IPS-NIHi11 (cell line): ENCODE measurements at regions not wholly inside any gene's neighbourhood (a gene's known extent, or its start where the extent isn't known, plus 50 kb on each side); places are given as distances from the start of the nearest gene placed in this dataset.

ENCODE experiments used
- DNase-seq: peaks from one replicate; pipeline ENCODE4 v3.0.0; 2012; ENCODE audit warnings: mixed read lengths, low spot score

DNA sequence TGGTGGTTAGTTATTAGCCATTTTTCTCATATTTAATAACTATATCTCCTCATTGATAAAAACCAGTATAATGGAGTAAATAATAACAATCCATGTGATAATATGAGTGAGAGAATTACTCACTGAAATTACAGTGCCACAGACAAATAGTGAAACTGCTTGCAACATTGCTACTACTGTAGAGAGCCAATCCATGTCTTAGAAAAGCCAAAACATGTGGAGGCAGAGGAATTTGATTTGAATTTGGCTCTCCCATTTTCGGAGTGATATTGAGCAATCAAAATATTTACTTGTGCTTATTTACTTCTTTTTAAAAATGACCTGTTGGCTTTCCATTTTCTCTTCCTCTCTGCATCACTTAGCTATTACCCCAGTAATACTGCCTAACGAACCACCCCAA lies 288.3 kb upstream of the TCF4 start:
- no peak for DNase-seq

DNA sequence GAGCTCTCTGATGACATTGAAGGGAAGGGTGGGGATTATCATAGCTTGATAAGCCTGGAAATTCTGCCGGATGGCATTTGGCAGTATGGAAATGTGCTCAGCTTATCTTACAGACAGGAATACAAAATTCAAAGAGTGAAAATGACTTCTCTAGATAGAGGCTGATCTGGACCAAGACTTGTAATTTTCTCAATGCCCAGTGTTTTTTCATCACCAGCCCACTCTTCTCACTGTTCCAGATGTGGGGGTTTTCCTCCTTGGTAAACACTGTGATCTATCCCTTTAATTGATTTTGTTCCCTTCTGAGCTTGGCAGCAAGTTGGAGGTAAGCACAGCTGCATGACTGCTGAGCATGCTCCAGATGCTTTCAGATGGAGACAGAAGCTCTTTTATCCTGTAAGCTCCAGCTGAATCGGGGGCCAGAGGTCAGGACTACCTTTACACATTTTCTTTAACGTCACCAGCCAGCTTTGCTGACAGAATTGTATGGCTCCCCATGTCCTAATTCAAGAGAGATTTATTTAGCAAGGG lies 287.4 kb upstream of the TCF4 start:
- DNase-seq, result peak; percentile 23

DNA sequence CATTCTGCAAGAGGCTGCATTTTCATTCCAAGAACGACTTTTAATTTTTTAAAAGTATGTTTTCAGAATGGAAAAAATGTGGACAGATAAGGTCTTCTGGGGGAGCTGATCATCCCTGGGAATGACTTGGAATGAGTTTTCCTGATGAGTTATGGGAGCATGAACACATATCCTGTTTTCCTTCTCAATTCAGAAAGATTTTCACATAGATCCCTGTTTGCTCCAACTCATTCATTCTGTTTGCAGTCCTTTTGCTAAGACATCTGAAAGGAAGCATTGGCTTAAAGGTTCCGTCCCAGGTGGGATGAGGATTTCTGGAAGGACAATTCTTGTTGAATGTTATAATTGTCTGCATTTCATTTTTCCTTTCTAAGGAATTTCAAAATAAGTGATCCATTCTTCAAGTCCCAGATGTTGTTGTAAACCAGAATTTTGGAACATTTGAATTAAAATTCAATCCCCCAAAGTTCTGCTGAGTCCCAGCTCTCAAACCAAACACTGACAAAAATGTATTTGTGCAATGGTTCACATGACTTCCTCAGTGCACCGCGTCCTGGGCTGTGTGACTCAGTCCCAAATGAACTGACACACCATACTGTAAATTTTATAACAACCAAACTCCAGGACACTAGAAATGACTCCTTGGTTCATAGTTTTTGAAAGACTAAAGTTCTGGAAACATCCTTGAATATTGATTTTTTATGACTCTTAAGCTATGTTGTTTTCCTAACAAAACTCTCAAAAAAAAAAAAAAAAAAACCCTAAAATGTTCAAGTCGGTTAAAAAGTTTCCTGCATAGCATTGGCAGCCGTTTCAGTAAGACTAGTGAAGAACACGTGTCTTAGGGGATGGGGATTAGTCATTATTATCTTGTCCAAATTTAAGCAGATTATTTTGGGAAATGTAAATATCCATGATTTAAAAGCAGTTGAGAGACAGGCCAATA lies 281.8 kb upstream of the TCF4 start:
- no peak for DNase-seq

DNA sequence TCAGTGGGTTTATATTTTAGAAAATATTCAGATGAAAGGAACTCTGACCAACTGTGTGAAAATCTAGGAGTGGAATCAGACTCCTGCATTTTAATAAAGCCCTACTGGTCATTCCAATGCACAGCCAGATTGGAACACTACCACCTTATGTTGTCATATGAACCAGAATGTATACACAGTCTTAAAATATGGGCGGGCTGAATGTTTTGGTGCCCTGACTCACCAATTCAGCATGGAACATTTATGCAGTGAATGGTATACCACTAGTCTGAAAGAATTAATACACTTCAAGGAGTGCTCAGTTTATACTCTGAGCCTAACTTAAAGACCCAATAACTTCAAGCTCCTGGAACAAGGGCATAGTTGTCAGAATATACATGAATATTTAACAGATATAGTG lies 280.9 kb upstream of the TCF4 start:
- DNase-seq, result no peak

DNA sequence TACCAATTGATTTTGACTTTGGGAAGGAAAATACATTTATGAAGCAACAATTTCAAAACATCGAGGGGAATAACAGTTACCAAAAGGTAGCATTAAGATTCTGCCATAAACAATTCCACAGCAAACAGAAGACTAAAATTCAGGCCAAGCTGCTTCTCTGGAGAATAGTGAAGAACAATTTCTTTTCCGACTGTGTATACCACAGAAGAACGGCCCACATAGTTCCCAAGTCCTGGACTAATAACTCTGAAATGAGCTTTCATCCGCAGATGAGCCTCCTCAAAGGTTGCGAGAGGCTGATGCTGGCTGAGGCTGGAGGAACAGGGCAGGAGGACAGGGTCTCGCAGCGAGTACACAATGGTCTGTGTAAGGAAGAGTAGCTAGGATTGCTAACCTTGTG lies 278.9 kb upstream of the TCF4 start:
- DNase-seq, result no peak

DNA sequence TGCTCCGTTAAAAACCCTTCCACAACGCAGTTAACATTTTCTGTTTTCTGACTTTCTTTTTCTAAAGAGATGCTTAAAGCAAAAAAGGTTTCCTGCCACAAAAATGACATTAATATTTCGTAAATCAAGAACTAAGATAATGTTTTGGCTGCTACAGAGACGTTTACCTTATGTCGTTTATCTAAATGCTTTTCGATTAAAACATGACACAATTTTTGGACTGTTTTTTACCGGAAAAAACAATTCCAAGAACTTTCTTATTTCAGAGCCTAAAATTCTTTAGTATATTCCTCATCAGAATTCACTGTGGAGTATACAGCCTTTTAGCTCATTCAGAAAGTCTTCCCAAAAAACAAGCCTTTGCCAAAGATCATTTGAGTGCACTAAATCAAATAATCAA lies 278.0 kb upstream of the TCF4 start:
- DNase-seq, result no peak

DNA sequence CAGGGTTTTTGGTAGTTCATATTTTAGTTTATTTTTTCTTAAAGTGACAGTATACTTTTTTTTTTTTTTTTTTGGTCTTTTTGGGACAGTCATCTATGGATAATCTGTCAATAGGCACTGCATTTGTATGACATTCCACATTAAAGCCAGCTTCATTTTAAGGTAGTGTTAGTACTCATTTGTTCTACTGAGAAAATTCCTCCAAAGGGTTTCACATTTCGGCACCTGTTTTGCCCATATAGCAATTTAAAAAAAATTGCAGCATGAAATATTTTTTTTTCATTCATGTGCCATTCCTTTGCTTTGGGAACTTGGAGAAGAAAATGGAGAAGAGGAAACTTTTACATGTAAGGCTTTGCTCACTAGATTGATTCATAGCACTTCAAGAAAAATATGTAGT lies 276.3 kb upstream of the TCF4 start:
- DNase-seq, result no peak

DNA sequence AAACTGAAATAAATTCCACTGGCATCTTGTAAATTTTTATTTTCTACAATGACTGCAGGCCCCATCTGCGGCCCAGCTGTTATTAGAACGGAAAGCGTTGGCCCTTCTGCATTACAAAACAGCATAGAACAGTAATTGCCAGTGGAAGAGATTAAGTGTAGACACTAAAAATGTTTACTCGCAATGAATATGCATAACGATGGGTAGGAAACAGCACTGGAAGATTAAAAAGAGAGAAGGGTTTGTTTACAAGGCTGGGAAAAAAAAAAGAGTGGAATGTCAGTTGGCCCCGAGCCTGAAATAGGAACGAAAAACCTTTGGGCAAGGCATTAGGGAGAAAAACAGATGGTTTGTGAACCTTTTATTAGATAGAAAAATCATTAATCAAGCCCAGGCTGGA lies 275.9 kb upstream of the TCF4 start:
- DNase-seq, result no peak

DNA sequence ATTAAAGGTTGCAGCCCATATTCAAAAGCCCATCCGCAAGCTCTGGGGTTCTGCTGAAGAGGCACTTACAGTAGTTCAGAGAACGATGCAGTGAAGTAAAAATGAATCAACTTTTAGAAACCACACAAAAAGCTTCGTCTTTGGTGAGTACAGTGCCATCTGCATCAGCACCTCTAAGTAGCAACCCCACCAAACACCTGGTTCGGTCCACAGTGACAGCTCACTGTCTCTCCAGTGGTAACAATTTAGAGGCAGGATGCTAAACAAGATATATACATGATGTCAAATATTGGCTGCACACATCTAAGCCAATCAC lies 275.4 kb upstream of the TCF4 start:
- no peak for DNase-seq

DNA sequence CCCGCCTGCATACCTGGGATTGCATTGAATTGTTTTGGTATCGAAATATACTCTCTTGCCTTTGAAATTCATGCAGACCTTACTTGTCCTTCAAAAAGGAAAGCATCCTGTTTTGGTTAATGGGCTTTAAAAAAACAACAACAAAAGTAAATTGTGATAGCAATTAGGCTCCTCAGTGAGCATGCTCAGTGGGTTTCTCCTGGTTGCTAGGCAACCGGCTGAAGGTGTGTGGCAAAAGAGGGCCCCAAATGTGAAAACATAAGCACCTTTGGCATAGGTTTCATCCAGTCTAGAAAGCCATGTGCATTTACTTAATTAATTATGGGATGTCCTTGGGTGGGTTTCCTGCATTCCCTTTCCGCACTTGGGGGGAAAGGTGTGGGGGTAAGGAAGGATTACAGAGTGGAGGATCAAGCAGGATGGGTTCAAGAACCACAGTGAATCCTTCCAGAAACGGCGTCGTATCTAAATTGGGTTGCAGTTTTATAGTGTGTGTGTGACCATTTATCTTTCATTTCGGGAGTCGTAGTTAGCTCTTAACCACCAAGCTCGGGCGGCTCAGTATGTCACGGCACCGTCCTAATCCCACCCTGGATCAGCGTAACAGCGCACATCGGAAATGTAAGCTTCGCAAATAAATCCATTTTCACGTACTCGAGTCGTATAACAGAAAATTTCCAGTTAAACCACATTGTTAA lies 274.9 kb upstream of the TCF4 start:
- no peak for DNase-seq

DNA sequence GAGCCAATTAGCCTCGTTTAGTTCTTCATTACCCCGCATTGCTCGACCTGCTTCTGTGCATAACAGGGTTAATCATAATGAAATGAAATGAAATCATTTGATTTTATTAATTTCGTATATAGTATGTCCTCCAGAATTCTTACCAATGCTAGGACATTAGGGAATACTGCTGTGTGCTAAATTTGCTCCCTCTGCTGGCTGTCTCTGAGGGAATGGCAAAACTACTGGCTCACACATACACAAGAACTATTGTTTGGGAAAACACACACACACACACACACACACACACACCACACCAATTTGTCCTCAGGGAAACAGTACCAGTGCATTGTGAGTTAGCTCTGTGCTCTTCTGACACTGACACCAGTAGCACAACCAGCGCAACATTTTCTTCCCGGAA lies 273.3 kb upstream of the TCF4 start:
- DNase-seq, result peak; percentile 26

DNA sequence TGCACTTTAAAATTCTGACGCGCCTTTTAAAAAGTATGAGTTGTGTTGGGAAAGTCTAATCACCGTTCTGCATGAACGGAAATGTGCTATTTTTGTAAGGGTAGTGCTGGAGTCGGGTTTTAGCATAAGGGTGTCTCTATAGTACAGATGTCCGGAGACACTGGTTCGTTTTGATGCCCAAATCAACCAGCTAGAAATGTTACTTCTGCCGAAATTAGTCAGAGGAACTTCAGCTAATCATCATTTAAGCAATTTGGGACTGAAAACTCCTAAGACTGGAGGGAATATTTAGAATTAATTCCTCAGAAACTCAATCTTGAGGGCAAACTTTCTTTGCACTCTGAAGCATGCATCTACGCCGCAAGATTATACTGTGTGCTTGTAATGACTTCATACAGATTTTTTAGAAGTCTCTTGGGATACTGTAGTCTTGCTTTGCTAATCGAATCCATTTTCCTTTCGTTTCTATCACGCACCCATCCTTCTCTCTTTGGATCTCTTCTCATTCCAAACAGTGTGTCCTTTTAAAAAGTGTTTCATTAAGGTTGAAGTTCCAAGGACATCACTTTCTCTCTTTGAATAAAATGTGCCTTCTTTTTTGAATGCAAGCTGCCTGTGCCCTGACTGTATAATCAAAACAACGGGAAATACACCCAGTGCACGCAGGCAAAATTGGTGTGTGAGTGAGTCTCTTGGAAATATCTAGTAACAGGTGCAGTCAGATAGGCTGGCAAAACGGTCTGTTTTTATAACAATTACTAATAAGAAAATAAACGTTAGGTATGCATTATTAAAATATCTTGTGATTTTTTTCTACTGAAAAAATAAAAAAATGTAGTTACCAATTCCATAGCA lies 270.9 kb upstream of the TCF4 start:
- no peak for DNase-seq

DNA sequence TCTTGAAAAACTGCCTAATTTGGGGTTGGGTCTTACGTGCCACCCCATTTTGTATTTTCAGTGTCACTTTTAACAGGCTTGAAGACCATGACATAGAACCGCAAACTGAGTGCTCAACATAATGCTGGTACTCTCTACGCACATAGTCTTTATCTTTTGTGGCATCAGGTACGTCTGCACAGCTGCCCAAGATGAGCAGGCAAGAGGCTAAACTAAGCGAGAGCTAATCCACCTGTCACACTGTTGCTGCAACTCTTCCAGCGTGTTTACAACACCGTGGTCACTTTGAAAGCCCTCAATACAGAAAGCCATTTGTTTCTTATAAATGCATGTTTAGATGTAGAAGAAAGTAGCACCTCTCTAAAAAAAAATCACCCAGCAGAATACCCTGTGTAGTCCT lies 270.0 kb upstream of the TCF4 start:
- DNase-seq, result no peak

DNA sequence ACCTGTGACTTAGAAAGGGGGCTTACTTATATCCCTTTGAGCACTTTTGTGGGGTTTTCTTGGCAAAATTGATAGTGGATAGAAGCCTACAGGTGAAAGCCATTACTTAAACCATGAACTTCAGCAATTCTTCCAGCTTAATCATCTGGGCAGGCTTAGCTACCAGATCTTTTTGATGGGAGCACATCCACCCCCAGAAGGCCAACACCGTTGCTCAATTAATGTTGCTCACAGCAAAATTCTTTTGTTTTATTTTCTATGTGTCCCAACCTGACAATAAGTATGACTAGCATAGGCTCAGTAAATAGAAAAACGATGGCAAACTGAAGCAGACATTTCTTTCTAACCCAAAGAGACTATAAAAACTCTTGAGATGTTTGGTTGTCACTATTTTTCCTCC lies 269.4 kb upstream of the TCF4 start:
- DNase-seq, result no peak

DNA sequence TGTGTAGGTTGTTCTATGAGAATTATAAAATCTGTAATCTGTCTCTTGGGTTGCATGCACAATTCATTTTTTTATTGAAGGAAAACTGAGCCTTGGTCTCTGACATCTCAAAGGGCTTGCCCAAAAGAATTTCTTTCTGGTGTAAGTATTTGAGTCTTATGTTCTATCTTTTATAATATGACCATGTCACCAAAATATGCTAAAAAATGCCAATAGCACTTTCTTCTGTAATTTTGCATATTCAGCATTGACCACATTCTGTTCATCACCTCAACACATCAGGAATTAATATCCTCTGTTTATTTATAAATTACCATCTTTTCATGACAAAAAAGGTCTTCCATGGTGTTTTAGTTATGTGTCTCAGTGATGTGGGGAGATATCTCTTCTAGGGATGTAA lies 268.7 kb upstream of the TCF4 start:
- no peak for DNase-seq

DNA sequence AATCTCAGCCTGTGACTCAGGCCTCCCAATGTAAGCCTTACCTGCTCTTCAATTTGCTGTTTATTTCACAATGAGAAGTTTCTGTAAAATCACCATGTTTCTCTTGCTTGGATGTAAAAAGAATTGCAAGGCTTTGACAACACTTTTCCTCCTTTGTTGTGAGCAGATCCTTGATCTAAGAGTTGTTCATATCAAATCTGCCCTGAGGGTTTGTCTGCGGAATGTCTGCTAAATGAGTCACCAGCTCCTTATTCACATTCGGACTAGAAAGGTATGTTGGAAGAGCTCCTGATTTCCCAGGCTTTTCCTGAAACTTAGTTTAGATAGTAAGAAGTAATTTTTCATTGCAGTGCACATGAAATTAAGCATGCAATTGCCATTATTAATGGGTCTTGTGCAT lies 268.2 kb upstream of the TCF4 start:
- DNase-seq, result no peak

DNA sequence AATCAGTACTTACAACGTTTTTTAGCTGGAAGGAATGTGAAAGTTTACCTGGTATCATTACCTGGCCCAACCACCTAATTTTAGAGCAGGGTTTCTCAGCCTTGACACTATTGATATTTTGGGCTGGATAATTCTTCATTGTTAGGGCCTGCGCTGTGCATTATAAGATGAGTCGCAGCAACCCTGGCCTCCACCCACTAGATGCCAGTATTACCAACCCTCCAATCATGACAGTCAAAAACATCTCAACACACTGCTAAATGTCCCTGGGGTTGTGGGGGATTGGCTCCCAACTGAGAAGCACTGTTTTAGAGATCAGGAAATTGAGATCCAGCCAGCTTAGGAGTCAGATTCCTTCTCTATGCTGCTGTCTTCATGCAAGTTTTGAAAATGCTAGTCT lies 265.3 kb upstream of the TCF4 start:
- no peak for DNase-seq

DNA sequence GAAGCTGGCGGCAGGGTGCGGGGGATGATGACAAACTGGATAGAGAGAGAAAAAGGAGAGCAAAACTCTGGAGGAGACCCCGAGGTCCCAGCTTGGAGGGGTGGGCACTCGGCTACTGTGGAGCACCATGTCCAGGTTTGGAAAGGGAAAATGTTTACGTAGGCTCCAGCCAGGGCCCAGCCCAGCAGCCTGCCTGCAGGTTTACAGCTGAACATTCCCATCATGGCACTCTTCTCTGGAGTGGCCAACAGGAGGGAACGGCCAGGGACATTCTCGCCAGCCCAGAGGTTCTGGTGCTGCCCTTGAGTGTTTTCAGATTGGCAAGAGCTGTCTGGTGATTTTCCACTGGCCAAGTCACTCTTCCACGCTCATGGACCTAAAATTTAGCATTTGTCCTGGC lies 262.9 kb upstream of the TCF4 start:
- no peak for DNase-seq

DNA sequence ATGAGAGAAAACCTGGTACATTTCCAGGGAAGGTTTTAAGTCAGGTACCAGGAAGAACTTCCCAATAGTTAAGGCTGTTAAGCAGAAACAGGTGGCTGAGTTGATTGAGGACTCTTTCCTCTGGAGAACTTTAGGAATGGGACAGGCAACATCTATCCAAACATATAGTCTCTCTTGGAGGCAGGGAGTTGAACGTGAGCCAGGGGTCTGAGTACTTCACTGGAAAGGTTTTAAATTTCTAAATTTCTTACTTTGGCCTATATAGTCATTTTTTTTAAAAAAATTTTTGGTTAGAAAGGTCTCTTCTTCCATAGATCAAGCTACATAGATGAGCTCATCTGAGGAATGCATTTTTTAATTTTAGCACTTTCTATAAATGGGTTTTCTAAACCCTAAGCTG lies 261.4 kb upstream of the TCF4 start:
- no peak for DNase-seq

DNA sequence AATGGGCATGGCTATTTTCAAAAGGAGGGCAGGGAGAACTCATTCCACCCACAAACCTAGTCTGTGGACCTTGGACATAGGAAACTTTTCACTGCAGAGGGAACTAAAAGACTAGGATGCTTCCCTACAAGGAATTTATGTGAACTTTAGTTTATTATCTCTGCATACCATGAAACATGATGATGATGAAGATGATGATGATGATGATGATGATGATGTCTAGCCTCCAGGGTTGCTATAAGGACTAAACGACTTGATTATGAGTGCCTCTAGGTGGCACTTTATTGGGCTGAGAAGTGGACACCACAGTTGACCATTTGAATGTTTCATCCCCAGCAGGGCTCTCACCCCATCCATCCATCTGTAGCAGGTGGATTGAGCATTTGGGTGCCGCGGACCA lies 260.0 kb upstream of the TCF4 start:
- DNase-seq, result no peak

DNA sequence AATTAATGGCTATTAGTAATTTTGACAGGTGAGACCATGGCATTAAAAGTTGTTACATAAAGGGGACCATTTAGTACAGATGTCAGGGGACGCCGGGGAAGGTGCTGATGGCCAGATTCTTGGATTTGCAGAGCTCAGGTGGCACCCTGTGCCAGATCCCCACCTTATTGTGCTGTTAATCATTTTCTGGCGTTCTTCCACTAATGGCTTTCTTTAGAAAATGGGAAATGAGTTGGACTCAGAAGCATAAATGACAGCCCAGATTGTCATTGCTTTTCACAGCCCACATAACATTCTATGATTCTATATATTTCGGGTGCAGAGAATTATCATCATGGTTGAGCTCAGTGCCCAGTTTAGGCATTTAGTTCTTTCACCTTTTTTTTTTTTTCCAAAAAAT lies 257.2 kb upstream of the TCF4 start:
- no peak for DNase-seq

DNA sequence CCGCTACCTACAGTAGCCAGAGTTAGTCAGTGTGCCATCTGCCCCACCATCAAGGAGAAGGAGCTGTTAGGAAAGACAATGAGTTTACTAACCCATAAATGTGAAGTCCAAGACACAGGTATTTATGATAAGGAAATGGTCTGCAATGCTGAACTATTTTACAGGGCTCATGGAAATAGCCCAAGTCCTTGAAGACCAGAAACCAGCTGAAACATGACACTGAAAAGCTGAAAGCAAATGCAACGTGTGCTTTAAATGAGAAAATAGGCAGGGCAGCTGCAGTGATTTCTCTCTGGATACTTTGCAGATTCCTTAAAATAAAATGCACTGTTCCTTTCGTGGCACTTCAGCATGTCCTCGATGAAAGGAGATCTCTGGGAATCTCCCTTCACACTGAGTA lies 256.4 kb upstream of the TCF4 start:
- no peak for DNase-seq

DNA sequence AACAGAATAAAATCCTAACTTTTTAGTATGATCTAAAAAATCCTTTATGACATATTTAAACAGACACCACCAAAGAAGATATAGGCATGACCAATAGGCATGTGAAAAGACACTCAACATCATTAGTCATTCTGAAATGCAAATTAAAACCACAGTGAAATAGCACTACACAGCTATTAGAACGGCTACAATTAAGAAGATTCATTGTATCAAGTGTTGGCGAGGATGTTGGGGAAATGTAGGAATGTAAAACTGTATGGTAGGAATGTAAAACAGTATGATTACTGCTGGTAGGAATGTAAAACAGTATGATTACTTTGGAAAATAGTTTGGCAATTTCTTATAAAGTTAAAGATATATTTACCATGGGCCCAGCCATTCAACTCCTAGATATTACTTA lies 253.3 kb upstream of the TCF4 start:
- no peak for DNase-seq
